Mesenchymal stem cell (in vitro differentiated cells and primary cell): ENCODE measurements at regions not wholly inside any gene's neighbourhood (a gene's known extent, or its start where the extent isn't known, plus 50 kb on each side); places are given as distances from the start of the nearest gene placed in this dataset.

ENCODE experiments used
- DNase-seq: peaks from one replicate; pipeline ENCODE4 v3.0.0-alpha.2; 2013
- H2AFZ ChIP-seq: one replicate; pipeline ENCODE4 v1.6.1; 2013; ENCODE audit warnings: low read depth, mild to moderate bottlenecking, control low read depth, inconsistent platforms, low read length, moderate library complexity
- H2AK5ac ChIP-seq: 2 replicates; pipeline ENCODE4 v1.6.1; 2013; ENCODE audit warnings: low read length, moderate library complexity, mild to moderate bottlenecking, inconsistent platforms; ENCODE audit not compliant: severe bottlenecking
- H2BK120ac ChIP-seq: one replicate; pipeline ENCODE4 v1.6.1; 2013; ENCODE audit warnings: low read depth, mild to moderate bottlenecking, inconsistent platforms, low read length, moderate library complexity
- H2BK12ac ChIP-seq, 2 experiments: one replicate each; pipeline ENCODE4 v1.6.1; 2013; ENCODE audit warnings: inconsistent platforms in 2 of 2, low read length in 2 of 2, mild to moderate bottlenecking in 2 of 2, moderate library complexity in 2 of 2, control low read depth in 1 of 2
- H2BK15ac ChIP-seq: one replicate; pipeline ENCODE4 v1.6.1; 2013; ENCODE audit warnings: mild to moderate bottlenecking, low read depth, inconsistent platforms; ENCODE audit not compliant: poor library complexity, severe bottlenecking
- H2BK5ac ChIP-seq: 2 replicates; pipeline ENCODE4 v1.6.1; 2013; ENCODE audit warnings: low read depth, mild to moderate bottlenecking, low read length, control low read depth, inconsistent platforms; ENCODE audit not compliant: poor library complexity, severe bottlenecking
- H3K14ac ChIP-seq, 2 experiments: one replicate each; pipeline ENCODE4 v1.6.1; 2013; ENCODE audit warnings: inconsistent platforms in 2 of 2, low read length in 2 of 2, control low read depth in 1 of 2, mild to moderate bottlenecking in 1 of 2, moderate library complexity in 1 of 2
- H3K18ac ChIP-seq, 2 experiments: one replicate each; pipeline ENCODE4 v1.6.1; 2013; ENCODE audit warnings: inconsistent platforms in 2 of 2, low read length in 2 of 2, control low read depth in 1 of 2, low read depth in 1 of 2, mild to moderate bottlenecking in 1 of 2
- H3K23ac ChIP-seq, 2 experiments: one replicate each; pipeline ENCODE4 v1.6.1; 2013; ENCODE audit warnings: inconsistent platforms in 2 of 2, low read length in 2 of 2, mild to moderate bottlenecking in 2 of 2, moderate library complexity in 2 of 2, control low read depth in 1 of 2
- H3K27ac ChIP-seq: 2 replicates; pipeline ENCODE4 v1.5.1; 2013; ENCODE audit warnings: mild to moderate bottlenecking, moderate library complexity, low read length, control low read depth, inconsistent platforms; ENCODE audit not compliant: poor library complexity, severe bottlenecking
- H3K27me3 ChIP-seq, 2 experiments: 2 replicates each; pipeline versions ENCODE4 v1.6.1 to v1.7.0; 2013; ENCODE audit warnings: low read length in 2 of 2, mild to moderate bottlenecking in 2 of 2, moderate library complexity in 2 of 2, control low read depth in 1 of 2, inconsistent platforms in 1 of 2; ENCODE audit not compliant: control insufficient read depth in 1 of 2, insufficient read depth in 1 of 2
- H3K36me3 ChIP-seq, 2 experiments: 2 replicates each; pipeline versions ENCODE4 v1.6.1 to v1.7.0; 2013; ENCODE audit warnings: low read length in 2 of 2, control low read depth in 1 of 2, inconsistent platforms in 1 of 2, low read depth in 1 of 2, mild to moderate bottlenecking in 1 of 2; ENCODE audit not compliant: insufficient read depth in 2 of 2, control insufficient read depth in 1 of 2
- H3K4ac ChIP-seq, 2 experiments: one replicate each; pipeline ENCODE4 v1.6.1; 2013; ENCODE audit warnings: inconsistent platforms in 2 of 2, low read length in 2 of 2, mild to moderate bottlenecking in 2 of 2, moderate library complexity in 2 of 2, control low read depth in 1 of 2, low read depth in 1 of 2
- H3K4me1 ChIP-seq: 2 replicates; pipeline ENCODE4 v1.6.1; 2013; ENCODE audit warnings: low read depth, low read length, control low read depth; ENCODE audit not compliant: control insufficient read depth, insufficient read depth
- H3K4me2 ChIP-seq: 2 replicates; pipeline ENCODE4 v1.6.1; 2013; ENCODE audit warnings: low read length, mild to moderate bottlenecking, inconsistent platforms; ENCODE audit not compliant: poor library complexity, severe bottlenecking
- H3K4me3 ChIP-seq, 2 experiments: 2 replicates each; pipeline versions ENCODE4 v1.5.1 to v1.7.0; 2013; ENCODE audit warnings: low read length in 2 of 2, mild to moderate bottlenecking in 2 of 2, control low read depth in 1 of 2, low read depth in 1 of 2; ENCODE audit not compliant: insufficient read depth in 1 of 2
- H3K79me1 ChIP-seq: replicated peaks from 2 replicates; pipeline ENCODE4 v1.6.1; 2013; ENCODE audit warnings: mild to moderate bottlenecking, control low read depth, low read length, inconsistent platforms; ENCODE audit not compliant: poor library complexity, severe bottlenecking
- H3K9ac ChIP-seq: 2 replicates; pipeline ENCODE4 v1.7.0; 2013; ENCODE audit warnings: mild to moderate bottlenecking, low read length, moderate library complexity
- H3K9me3 ChIP-seq: 2 replicates; pipeline ENCODE4 v1.7.0; 2013; ENCODE audit warnings: mild to moderate bottlenecking, low read length; ENCODE audit not compliant: control insufficient read depth
- H4K8ac ChIP-seq: one replicate; pipeline ENCODE4 v1.6.1; 2013; ENCODE audit warnings: inconsistent platforms, mild to moderate bottlenecking, low read length, moderate library complexity
- H4K91ac ChIP-seq: one replicate; pipeline ENCODE4 v1.6.1; 2013; ENCODE audit warnings: mild to moderate bottlenecking, low read length, inconsistent platforms
- WGBS: methylation state at CpG from one replicate; pipeline ENCODE4 v1.1.7; 2013; ENCODE audit warnings: mixed read lengths; 5-methylcytosine and 5-hydroxymethylcytosine counted together

GRCh38 chr7:91514591-91514990 lies 250.4 kb downstream of the FZD1 start:
- no peak overlapping the region for H2BK5ac ChIP-seq
- no peaks in the 10 kb centered on the region for H3K4me1 ChIP-seq
- no peaks in the 10 kb centered on the region for H3K9me3 ChIP-seq
- H3K23ac ChIP-seq = no peak overlapping the region
- H3K9ac ChIP-seq = no peak overlapping the region
- H4K91ac ChIP-seq = no peak overlapping the region
- H3K18ac ChIP-seq = no peak overlapping the region
- H3K4me2 ChIP-seq = no peak overlapping the region
- H3K27ac ChIP-seq = no peak overlapping the region
- no peak overlapping the region for H3K4me3 ChIP-seq
- no peak overlapping the region for H2BK15ac ChIP-seq
- no peak overlapping the region for H2BK12ac ChIP-seq
- no peaks in the 10 kb centered on the region for H3K79me1 ChIP-seq
- no peak overlapping the region for H4K8ac ChIP-seq
- H2AK5ac ChIP-seq = no peak overlapping the region
- DNase-seq = no peak
- no peak overlapping the region for H3K4ac ChIP-seq
- H2BK120ac ChIP-seq = no peak overlapping the region
- H3K27me3 ChIP-seq = no peaks in the 10 kb centered on the region
- 80% methylated on average over 3 of the region's 4 CpGs for WGBS
- no peak overlapping the region for H2AFZ ChIP-seq
- H3K14ac ChIP-seq = no peak overlapping the region
- H3K36me3 ChIP-seq = no peaks in the 10 kb centered on the region

- Histone ChIP-seq H3K4me2 (no peak overlapping the region), H3K14ac (no peak overlapping the region), H4K8ac (no peak overlapping the region), H2BK120ac (no peak overlapping the region), H3K9ac (no peak overlapping the region), H2AFZ (no peak overlapping the region), H3K4ac (no peak overlapping the region), H3K27ac (no peak overlapping the region), H2BK15ac (no peak overlapping the region), H3K23ac (no peak overlapping the region), H2AK5ac (no peak overlapping the region), H4K91ac (no peak overlapping the region), H3K4me1 (no peaks in the 10 kb centered on the region), H3K9me3 (no peaks in the 10 kb centered on the region), H2BK12ac (no peak overlapping the region), H3K18ac (no peak overlapping the region), H3K4me3 (no peak overlapping the region), H3K27me3 (peaks cover 0 to 3% of the 10 kb centered on the region in 2 experiments), H2BK5ac (no peak overlapping the region), H3K79me1 (no peaks in the 10 kb centered on the region), H3K36me3 (no peaks in the 10 kb centered on the region)
- DNase-seq = no peak
- 60% methylated on average over 1 of the region's 1 CpG for WGBS
These were observed 251.7 kb downstream of the FZD1 start for GRCh38 chr7:91515961-91516360.

- no peak overlapping the region for H3K4me3 ChIP-seq
- H3K14ac ChIP-seq = no peak overlapping the region
- H3K79me1 ChIP-seq = no peaks in the 10 kb centered on the region
- H3K4me1 ChIP-seq = no peaks in the 10 kb centered on the region
- no peak overlapping the region for H3K18ac ChIP-seq
- H2BK15ac ChIP-seq = no peak overlapping the region
- H4K91ac ChIP-seq = no peak overlapping the region
- DNase-seq = no peak
- H2AK5ac ChIP-seq = no peak overlapping the region
- no peak overlapping the region for H3K9ac ChIP-seq
- H2AFZ ChIP-seq = no peak overlapping the region
- no peaks in the 10 kb centered on the region for H3K36me3 ChIP-seq
- H2BK5ac ChIP-seq = no peak overlapping the region
- H3K4ac ChIP-seq = no peak overlapping the region
- no peak overlapping the region for H3K4me2 ChIP-seq
- H4K8ac ChIP-seq = no peak overlapping the region
- H3K27ac ChIP-seq = no peak overlapping the region
- H3K27me3 ChIP-seq = peaks cover 0 to 5% of the 10 kb centered on the region in 2 experiments
- no peak overlapping the region for H2BK120ac ChIP-seq
- 35% methylated on average over 1 of the region's 1 CpG for WGBS
- H2BK12ac ChIP-seq = no peak overlapping the region
- no peak overlapping the region for H3K23ac ChIP-seq
- H3K9me3 ChIP-seq = no peaks in the 10 kb centered on the region
These were observed 253.1 kb downstream of the FZD1 start for GRCh38 chr7:91517201-91517785.

GRCh38 chr7:91518058-91518457 lies 253.8 kb downstream of the FZD1 start:
- WGBS = 58% methylated on average over 1 of the region's 1 CpG
- no peak overlapping the region for H2AK5ac ChIP-seq

More at GRCh38 chr7:91518058-91518457, 253.8 kb downstream of the FZD1 start:
- Histone ChIP-seq H3K27ac (no peak overlapping the region), H3K9me3 (no peaks in the 10 kb centered on the region), H2AFZ (no peak overlapping the region), H4K91ac (no peak overlapping the region), H3K79me1 (no peaks in the 10 kb centered on the region), H2BK12ac (no peak overlapping the region), H2BK15ac (no peak overlapping the region), H3K14ac (no peak overlapping the region), H2BK5ac (no peak overlapping the region), H3K27me3 (peaks cover 0 to 5% of the 10 kb centered on the region in 2 experiments), H3K4me2 (no peak overlapping the region), H3K36me3 (no peaks in the 10 kb centered on the region), H3K4me1 (no peaks in the 10 kb centered on the region), H3K4me3 (no peak overlapping the region), H4K8ac (no peak overlapping the region), H3K4ac (no peak overlapping the region), H2BK120ac (no peak overlapping the region), H3K9ac (no peak overlapping the region), H3K23ac (no peak overlapping the region), H3K18ac (no peak overlapping the region)
- DNase-seq = no peak
